ENCODE measurements at regions not wholly inside any gene's neighbourhood (a gene's known extent, or its start where the extent isn't known, plus 50 kb on each side); places are given as distances from the start of the nearest gene placed in this dataset.

DNA sequence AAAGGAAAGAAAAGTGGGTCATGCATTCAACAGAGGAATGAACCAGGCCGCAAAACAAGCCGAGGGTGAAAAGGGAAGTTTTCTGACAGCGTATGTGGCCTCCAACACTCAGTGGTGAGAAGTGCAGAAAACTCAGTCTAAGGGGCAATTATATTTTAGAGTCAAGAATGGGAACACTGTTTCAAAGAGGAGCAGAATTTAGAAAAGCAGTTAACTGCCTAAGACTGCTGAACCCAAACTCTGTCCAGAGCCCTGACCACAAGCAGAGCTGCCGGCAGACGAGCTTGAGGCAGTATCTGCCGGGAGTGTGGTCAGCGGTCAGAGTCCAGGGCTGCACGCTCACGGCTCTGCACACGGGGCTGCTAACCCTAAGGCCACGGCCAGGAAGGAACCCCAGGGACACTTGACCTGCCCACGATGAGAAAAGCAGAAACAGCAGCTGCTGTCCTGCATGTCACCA is 347.0 kb upstream of the ID2 start:
- DNase-seq (ENCODE audit: low read depth), result no peak
- no peak for TF ChIP-seq CTCF (IDR thresholded peaks at IDR 0.05; ENCODE audit: control insufficient read depth, extremely low read depth, insufficient read depth)
- H3K4me3 ChIP-seq (ENCODE audit: low read depth, low read length), result no peak overlapping the region

- DNase-seq (ENCODE audit: low read depth), result no peak
- no peak for TF ChIP-seq CTCF (IDR thresholded peaks at IDR 0.05; ENCODE audit: control insufficient read depth, extremely low read depth, insufficient read depth)
- no peak overlapping the region for H3K4me3 ChIP-seq (ENCODE audit: low read depth, low read length)
These were observed 346.1 kb upstream of the ID2 start for GRCh38 chr2:8335801-8336200.

DNA sequence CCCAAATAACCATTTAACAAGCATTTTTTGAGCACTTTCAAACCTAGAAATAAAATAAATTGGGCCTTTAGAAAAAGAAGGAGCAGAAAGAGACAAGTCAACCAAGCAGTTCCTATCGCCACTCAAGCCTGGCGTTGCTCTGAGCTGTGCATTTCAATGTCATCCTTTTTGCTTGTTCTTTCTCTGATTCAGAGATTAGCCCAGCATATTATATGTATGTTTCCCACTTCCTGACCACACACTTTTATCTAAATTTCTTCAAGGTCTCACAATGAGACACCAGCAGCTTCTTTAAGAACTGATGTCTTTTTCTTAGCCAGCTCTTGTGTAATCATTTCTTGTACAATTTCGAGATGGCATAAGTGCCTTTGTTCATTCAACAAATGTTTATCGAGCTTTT is 344.5 kb upstream of the ID2 start:
- no peak for DNase-seq (ENCODE audit: low read depth)
- TF ChIP-seq CTCF (IDR thresholded peaks at IDR 0.05; ENCODE audit: control insufficient read depth, extremely low read depth, insufficient read depth), result no peak
- H3K4me3 ChIP-seq (ENCODE audit: low read depth, low read length), result no peak overlapping the region

DNA sequence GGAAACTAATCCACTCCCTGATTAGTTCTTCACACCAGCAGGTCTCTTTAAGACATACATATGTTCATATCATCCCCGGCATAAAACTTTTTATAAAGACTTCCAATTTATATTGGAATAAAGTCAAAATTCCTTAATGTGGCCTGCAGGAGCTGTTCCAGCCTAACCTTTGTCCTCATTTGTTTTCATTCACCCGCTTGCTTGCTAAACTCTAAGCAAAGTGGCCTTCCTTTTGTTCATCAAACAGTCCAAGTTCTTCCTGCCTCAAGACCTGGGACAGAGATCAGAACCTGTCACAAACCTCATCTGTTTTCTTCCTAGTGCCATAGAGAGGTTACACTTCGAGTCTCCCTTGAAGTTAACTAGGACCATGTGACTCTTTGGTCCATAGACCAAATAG is 339.4 kb upstream of the ID2 start:
- TF ChIP-seq CTCF (IDR thresholded peaks at IDR 0.05; ENCODE audit: control insufficient read depth, extremely low read depth, insufficient read depth), result no peak
- DNase-seq (ENCODE audit: low read depth), result no peak
- no peak overlapping the region for H3K4me3 ChIP-seq (ENCODE audit: low read depth, low read length)

GRCh38 chr2:8343031-8343430 is 338.8 kb upstream of the ID2 start:
- H3K4me3 ChIP-seq (ENCODE audit: low read depth, low read length), result no peak overlapping the region
- DNase-seq (ENCODE audit: low read depth), result no peak
- no peak for TF ChIP-seq CTCF (IDR thresholded peaks at IDR 0.05; ENCODE audit: control insufficient read depth, extremely low read depth, insufficient read depth)

DNA sequence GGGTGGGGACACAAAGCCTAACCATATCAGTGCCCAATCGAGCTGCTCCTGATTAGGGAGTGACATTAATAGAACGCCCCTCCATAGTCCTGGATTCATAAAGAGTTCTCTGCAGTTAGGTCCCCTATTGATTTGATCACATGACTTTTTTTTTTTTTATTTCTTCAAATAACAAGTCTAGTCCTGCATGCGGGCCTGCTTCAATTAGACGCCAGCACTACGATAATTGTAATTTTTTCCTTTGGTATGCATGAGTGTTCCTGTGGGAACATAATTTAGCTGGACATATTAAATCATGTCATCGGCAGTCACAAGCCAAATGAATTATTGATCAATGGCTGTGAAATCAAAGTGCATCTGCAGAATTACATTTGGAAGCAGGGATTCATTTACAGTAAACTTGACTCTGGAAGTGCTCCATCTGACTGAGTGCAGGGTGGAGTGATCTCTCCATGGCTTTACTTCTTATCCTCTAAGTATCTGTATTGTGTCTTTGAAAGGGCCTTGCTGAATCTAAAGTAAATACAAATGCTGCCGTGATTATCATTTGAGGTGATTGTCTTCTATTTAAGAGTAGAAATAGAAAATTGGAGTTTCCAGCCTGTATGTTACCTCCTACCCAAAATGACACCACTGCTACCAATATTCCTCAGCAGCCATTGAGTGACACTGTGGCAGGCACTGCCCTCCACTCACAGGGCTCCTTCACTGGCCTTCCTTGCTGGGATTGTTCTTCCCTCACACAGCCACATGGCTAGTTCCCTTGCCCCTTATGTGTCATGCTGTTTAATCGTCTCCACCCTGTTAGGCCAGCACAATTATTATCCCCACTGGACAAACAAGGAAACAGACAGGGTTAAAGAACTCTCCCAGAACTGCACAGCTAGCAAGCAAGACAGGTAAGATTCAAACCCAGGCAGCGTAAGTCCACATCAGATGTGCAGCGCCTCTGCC is 337.4 kb upstream of the ID2 start:
- DNase-seq (ENCODE audit: low read depth), result no peak
- TF ChIP-seq CTCF (IDR thresholded peaks at IDR 0.05; ENCODE audit: control insufficient read depth, extremely low read depth, insufficient read depth), result no peak

More for the DNA sequence above, 337.4 kb upstream of the ID2 start:
- H3K4me3 ChIP-seq (ENCODE audit: low read depth, low read length), result no peak overlapping the region
